Neural cell (in vitro differentiated cells): ENCODE measurements at regions not wholly inside any gene's neighbourhood (a gene's known extent, or its start where the extent isn't known, plus 50 kb on each side); places are given as distances from the start of the nearest gene placed in this dataset.

ENCODE experiments used
- CTCF ChIP-seq: fragments of 450-650 bp; IDR thresholded peaks from 2 replicates; pipeline ENCODE4 v1.5.1; 2014; ENCODE audit warnings: antibody characterized with exemption, mild to moderate bottlenecking, moderate library complexity; ENCODE audit not compliant: poor library complexity, severe bottlenecking
- EP300 ChIP-seq: fragments of 450-650 bp; conservative IDR thresholded peaks from 2 replicates; pipeline ENCODE4 v1.6.1; 2014; ENCODE audit warnings: antibody characterized with exemption, mild to moderate bottlenecking, moderate library complexity; ENCODE audit not compliant: poor library complexity, severe bottlenecking
- RAD21 ChIP-seq: fragments of 450-650 bp; conservative IDR thresholded peaks from 2 replicates; pipeline ENCODE4 v1.6.1; 2014; ENCODE audit warnings: antibody characterized with exemption, mild to moderate bottlenecking, moderate library complexity

DNA sequence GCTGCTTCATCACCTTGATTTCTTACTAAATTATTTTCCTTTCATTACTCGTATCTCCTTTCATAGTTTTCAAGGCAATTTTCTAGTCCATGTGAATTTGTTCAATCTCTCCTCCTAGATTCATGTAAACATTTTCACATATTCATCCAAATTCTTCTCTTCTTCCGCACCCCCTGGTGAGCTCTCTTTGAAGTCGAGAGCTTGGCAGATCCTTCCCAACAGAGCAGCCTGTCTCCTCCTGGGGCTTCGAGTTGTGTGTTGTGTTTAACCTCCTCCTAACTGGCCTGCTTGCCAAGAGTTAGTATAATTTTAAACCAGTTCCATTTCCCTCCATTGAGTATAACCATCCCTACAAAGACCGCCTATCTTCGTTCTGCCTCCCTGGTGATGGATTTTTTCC is 272.4 kb upstream of the CELF2 start:
- TF ChIP-seq CTCF (no peak), RAD21 (no peak), EP300 (no peak)
